GM12864 (cell line): ENCODE measurements at regions not wholly inside any gene's neighbourhood (a gene's known extent, or its start where the extent isn't known, plus 50 kb on each side); places are given as distances from the start of the nearest gene placed in this dataset.
"Not testable (repeated sequence)": the region's sequence is repeated elsewhere in the genome, so short reads cannot be mapped to it uniquely, and the experiment has no call there.

Source experiments
- DNase-seq: peaks from one replicate; pipeline ENCODE4 v3.0.0-alpha.2; 2011; ENCODE audit warnings: low read depth
- H3K4me3 ChIP-seq: 2 replicates; pipeline ENCODE4 v1.5.1; 2011; ENCODE audit warnings: mild to moderate bottlenecking, low read depth, low read length, control low read depth
- CTCF ChIP-seq: IDR thresholded peaks from 2 replicates; pipeline ENCODE4 v1.5.1; 2011; ENCODE audit warnings: low read depth, mild to moderate bottlenecking, moderate library complexity, low read length, control low read depth, inconsistent platforms; ENCODE audit errors: missing control alignments

GRCh38 chr2:118747637-118748036 is 99.8 kb downstream of the EN1 start:
- no peak overlapping the region for H3K4me3 ChIP-seq
- no peak for TF ChIP-seq CTCF
- no peak for DNase-seq

- TF ChIP-seq CTCF: no peak
- DNase-seq: no peak
- no peak overlapping the region for H3K4me3 ChIP-seq
Observed at GRCh38 chr2:118747066-118747465, 100.4 kb downstream of the EN1 start.

- not testable (repeated sequence) for DNase-seq, H3K4me3 ChIP-seq
Observed at GRCh38 chr2:118744682-118745181, 102.7 kb downstream of the EN1 start.

GRCh38 chr2:118738524-118739308 is 108.7 kb downstream of the EN1 start:
- no peak for TF ChIP-seq CTCF
- no peak for DNase-seq

GRCh38 chr2:118738106-118738505 is 109.3 kb downstream of the EN1 start:
- H3K4me3 ChIP-seq: no peak overlapping the region
- DNase-seq: no peak
- TF ChIP-seq CTCF: no peak

More at GRCh38 chr2:118738524-118739308, 108.7 kb downstream of the EN1 start:
- no peak overlapping the region for H3K4me3 ChIP-seq

GRCh38 chr2:118737684-118738083 is 109.8 kb downstream of the EN1 start:
- no peak overlapping the region for H3K4me3 ChIP-seq
- no peak for DNase-seq
- no peak for TF ChIP-seq CTCF

GRCh38 chr2:118732432-118732831 is 115.0 kb downstream of the EN1 start:
- TF ChIP-seq CTCF: no peak
- no peak overlapping the region for H3K4me3 ChIP-seq
- no peak for DNase-seq
